Stimulated activated CD4-positive, alpha-beta T cell treated with anti-CD3 and anti-CD28 coated beads, Interleukin-15, amount 100 ng/mL, for 48 hours (primary cell): ENCODE measurements at regions not wholly inside any gene's neighbourhood (a gene's known extent, or its start where the extent isn't known, plus 50 kb on each side); places are given as distances from the start of the nearest gene placed in this dataset.

Source experiments
- DNase-seq, 2 donors: peaks; one replicate each; pipeline ENCODE4 v3.0.0-alpha.2; 2020; ENCODE audit warnings: low read depth in 2 of 2

DNA sequence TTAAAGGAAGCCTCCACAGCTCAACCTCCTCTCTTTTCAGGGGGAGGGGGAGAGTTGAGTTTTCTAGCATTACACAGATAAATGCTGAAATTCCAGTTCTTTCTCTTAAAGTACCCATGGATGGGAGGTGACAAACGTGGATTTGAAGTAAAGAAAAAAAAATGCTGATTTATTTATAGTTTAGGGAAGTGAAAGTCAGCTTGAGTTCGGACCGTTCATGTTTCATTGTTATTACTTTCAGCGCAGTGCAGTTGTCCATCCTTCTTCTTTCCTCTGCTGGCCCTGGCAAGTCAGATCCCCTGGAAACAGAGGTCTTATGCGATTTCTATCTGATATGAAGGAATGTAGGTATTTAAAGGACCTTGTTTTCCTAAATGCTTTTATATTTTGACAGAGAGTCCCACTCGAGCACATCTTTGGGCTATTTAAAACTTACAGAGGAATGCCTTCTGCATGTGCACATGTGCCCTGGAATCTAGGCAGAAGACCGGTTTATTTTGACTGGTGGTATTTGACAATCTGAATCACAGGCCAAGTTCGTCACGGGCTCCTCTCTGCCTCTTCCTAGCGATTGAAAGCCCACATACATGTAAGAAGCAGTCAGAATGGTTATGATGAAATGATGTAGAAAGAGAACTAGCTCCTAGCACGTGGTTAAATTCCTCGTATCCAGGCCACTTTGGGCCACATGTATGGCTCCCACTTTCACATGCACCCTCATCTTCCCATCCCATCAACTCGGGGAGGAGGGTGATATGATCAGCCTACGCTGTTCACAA, 385.2 kb upstream of the KLF4 start:
- DNase-seq = no peak

DNA sequence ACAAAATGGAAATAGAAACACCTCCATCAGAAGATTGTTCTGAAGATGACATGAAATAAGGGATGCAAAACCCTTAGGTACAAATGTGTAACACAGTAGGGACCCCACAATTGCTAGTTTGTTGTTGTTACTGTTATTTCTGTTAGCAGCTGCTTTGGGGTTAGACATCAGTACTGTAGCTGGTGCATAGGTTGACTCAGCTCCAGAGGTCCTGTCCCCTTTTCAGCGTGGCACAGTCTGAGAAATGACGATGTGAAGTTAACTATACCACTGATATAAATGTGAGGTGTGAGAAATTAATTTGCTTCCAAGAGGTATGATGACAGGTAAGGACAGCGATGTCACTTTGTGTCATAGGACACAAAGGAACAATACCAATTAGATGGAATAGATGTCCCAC, 384.6 kb upstream of the KLF4 start:
- no peak for DNase-seq

DNA sequence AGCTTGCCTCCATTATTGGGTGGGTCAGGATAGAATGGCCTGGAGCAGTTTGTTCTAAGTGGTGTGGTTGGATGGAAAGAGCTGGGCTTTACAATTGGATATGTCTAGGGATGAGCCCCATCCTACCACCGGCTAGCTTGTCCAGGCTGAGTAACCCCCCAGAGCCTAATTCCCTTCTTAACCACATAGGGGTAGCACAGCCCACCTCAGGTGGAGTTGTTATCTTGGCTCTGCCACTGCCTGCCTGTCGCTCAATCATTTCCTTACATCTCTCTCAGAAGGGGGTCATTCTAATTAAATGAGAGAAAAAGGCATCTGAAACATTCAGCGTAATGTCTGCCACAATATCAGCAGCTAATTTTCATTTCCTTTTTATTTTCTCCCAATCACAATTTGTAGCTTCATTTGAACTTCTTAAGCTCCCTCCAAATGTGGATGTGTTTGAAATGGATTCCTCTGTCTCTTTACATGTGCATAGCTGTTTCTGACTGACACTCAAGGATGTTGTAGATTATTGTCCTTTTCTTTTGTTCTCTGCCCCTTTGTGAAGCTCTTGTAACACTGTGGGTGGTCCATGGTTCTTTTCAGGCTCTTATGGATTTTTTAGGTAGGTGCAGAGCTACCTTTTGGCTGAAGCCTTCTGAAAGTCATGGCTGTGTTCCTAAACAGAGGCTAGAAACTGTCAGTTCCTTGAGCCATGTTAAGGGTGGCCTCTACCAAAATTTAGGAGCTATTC, 383.1 kb upstream of the KLF4 start:
- DNase-seq = no peak

DNA sequence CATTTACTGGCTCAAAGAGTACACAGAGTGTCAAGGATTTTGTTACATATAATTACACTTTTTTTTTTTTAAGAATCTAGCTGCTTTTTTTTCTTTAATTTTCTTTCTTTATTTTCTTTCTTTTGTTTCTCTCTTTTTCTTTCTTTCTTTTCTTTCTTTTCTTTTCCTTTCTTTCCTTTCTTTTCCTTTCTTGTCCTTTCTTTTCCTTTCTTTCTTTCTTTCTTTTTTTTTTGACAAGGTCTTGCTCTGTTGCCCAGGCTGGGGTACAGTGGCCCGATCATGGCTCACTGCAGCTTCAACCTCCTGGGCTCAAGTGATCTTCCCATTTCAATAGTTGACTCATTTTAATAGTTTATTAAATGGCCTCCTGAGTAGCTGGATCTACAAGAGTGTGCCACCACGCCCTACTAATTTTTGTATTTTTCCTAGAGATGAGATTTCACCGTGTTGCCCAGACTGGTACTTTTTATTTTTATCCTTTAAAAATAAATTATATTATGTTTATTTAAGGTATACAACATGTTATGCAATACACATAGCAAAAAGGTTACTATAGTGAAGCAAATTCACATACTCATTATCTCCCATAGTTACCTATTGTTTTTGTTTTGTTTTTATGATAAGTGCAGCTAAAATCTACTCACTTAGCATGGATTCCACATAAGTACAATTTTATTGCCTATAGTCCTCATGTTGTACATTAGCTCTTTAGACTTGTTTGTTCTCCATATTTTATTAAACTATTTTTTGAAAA, 381.5 kb upstream of the KLF4 start:
- no peak for DNase-seq

DNA sequence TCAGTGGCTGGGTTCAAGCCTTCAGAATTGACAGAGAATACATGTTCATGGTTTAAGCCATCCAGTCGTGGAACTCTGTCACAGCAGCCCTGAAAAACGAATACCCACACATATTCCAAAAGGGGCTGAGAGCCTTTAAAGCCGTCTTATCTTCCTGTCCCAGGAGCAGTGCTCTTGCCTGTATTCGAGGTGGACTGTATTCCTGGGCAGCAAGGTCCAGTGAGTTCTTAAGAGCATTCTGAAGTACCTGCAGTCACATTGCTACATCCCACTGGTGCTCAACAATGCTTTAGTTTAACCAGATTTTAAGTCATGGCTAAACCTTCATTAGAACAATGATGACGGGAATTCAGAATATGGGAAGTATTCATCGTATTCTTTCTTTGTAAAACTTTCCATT, 380.7 kb upstream of the KLF4 start:
- DNase-seq = no peak

DNA sequence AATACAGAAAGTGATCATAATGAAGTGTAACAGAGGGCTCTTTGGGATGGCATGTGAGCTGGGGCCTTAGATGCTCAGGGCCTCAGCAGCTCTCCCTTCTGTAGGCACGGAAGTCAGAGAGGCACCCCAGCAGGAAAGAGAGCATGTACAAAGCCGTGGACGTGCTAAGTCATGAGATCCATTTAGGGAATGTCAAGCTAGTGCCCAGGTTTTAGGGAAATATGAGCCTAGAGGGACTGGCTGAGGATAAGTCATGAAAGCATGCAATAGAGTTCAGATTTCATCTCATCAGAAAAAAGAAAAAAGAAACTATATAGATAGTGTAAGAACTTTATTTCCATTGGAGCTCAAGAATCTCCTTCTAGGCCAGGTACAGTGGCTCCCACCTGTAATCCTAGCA, 379.5 kb upstream of the KLF4 start:
- DNase-seq = no peak

DNA sequence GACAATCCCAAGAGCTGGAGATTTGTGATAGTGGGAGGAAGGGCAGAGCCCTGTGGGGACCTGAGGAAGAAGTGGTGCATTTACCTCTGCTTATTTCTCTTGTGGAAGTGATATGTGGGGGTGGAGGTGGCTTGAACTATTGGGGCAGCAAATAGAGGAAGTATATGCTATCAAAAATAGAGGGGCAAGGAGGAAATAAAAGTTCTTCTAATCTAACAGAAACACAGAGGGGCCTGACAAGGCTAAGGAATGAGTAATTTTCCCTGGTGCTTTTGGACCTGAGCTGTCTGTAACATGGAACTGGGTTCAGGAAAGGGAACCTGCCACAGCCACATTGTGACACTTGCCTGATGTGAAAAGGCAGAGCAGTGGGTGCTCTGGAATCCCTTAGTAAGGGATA, 378.6 kb upstream of the KLF4 start:
- no peak for DNase-seq

DNA sequence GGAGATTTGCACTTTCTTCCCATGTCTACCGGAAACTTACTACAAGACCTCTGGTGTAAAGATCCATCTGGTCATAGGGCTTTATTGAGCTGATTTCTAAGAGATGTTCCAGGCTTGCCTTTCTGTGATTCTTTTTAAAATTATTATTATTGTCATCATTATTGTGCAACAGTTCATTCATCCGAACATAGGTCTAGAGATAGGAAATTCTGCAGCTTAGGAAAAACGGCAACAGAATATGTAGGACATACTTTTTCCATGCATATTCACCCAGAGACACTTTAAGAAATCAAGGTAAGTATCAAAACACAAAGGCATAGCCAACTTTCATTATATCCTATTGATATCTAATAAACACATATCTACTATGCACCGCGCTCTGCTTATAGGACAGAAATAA, 378.2 kb upstream of the KLF4 start:
- no peak for DNase-seq

DNA sequence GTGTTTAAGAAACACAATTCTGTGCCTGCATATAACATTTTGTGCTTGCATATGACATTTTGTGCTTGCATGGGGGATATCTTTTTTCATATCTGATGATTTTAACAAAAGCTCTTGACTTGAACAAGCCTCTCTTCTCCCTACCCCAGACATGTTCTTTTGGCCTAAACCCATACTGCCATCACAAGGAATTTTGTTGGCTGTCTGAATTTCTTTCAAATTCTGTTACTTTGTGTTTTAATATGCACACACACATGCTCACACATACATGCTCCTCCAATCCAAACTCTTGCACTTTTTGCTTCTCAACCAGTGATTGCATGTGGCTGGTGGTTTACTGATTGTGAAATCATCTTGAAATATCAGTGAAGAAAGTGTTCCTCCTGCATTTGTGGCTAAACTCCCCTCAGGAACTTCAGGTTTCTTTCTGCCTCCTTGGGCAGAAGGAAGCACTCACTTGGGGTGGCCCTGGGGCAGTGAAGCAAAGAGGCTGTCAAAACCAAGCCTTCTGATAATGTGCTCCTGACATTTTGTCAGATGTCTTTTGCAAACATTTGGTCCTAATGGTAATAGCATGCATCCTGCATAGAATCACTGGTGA, 377.2 kb upstream of the KLF4 start:
- DNase-seq = no peak

DNA sequence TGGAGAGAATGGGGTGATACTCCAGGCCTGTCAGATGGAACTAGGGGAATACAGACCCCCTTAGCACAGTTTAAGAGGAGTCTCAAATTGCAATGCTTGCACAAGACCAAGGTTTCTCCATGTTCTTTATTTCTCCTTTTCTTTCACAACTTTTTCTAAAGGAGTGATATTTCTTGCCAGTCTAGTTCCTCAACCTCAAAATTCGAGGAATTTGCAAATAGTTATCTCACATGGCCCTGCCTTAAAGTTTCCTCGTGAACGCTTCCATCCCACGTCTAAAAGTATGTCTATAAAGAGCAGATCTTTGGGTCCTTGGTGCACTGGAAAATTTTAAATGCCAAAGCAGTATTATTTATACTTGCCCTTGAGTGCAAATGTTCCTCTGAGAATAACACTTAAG, 373.8 kb upstream of the KLF4 start:
- no peak for DNase-seq

DNA sequence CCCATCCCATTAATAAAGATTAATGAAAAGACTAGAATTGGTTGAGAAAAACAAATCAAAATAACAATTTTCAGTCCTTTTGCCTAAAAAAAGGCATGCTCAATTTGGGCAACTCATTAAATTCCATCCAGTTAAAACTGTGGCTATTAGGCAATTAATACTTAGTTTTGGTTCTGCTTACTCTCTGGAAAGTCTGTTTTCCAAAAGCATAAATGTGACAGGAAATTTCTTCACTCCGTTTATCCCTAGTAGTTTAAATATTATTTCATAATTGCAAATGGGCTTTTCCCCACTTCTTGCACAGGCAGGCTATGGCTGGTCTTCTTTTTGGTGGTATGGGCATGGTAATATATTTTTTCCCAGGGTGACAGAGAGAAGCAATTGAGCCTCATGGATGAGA, 373.3 kb upstream of the KLF4 start:
- DNase-seq = no peak

DNA sequence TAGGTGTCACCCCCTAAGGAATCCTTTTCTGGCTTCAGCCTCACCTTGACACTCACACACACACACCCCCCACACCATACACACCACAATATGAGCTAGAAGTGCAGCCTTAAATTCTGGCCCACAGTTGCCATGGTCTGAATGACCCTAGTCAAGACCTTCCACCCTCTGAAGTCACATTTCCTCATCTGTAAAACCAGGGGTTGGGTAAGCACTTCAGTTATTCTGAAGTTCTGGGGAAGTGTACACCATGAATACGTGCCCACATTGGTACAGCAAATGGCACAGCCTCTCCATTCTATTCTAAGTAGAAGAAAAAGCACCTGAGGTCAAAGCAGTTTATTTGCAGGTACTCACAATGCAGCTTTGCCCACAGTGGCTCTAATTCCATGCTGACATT, 372.8 kb upstream of the KLF4 start:
- DNase-seq = no peak

DNA sequence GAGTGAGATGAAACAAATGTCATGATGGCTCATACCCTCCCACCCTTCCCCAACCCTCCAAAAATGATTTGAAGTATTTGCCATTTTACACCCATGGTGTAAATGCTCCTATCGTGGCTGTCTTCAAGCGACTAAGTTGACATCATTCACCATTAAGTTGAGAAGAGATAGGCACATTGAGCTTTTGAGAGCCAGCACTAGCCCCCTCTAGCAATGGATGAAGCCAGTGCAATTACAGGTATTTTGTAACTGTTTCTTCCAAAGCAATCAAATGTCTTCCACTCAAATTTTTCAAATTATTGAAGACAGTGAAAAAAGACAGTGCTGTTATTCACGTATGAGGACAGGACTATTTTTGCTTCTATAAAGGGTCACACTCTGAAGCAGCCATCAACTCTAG, 371.5 kb upstream of the KLF4 start:
- no peak for DNase-seq

DNA sequence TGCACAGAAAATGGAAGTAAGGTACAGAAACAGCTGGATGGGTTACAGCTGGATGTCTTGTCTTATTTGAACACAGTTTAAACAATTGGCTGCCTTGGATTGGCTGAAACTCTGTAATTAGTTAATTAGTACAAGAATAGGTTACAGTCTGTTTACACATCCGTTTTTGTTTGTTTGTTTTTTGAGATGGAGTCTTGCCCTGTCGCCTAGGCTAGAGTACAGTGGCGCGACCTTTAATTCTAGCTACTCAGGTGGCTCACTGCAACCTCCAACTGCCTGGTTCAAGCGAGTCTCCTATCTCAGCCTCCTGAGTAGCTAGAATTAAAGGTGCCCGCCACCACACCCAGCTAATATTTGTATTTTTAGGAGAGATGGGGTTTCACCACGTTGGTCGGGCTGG, 368.7 kb upstream of the KLF4 start:
- no peak for DNase-seq

DNA sequence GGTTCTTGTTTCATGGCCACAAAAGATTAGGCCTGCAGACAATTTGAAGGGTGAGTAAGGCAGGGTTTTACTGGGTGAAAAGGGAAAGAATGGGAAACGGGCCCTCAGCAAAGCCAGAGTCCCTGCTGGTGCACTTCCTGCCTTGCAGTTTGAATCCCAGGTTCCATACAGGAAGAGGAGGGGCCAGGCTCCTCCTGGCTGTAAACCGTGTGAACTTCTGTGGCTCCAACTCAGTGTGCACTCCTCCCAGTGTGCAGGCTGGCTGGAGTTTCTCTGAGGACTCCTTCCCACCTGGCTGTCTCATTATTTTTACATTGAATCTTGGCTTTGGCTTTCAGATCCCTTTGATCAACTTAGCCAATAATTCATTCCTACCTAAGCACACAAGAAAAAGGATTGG, 367.1 kb upstream of the KLF4 start:
- DNase-seq = no peak

DNA sequence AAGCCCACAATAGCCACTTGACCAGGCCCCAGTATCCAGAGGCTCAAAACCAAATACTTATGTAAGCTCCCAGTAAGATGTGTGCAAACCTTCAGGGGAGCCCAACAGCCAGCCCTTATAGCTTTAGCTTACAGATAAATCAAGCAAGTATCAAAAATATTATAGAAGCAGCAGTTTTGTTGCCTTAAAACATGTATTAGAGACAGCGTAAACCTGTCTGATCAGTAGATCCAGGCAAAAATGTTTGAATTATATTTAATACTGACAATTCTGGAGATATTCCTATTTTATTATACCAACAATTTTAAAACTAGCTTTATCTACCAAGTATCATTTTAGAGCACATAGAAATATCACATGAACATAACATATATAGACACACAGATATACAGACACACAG, 365.6 kb upstream of the KLF4 start:
- DNase-seq = no peak

DNA sequence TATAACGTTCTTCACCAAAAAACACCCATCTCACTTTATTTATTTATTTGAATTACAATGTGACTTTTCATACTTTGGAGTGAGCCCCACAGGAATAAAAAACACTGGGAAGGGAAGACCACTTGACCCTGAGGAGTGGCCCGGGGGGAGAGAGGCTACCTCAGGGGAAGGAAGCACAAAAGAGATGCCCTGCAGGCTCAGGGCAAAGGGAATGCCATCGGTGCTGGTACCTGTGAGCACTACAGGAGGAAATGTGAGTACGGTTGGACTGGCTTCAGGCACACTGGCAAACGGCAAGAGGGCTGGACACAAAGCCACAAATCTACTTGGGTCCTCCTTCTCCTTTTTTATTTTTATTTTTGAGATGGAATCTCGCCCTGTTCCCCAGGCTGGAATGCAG, 363.9 kb upstream of the KLF4 start:
- DNase-seq = no peak

DNA sequence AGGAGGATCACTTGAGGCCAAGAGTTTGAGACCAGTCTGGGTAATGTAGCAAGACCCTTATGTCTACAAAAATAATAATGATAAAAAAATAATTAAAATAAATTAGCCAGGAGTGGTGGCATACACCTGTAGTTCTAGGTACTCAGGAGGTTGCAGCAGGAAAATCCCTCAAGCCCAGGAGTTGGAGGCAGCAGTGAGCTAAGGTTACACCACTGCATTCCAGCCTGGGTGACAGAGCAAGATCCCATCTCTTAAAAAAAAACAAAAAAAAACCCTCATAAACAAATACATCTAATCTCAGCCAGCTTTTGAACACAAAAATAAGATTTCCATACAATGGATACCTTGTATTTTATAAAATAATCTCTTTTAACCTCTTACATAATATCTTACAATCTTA, 363.3 kb upstream of the KLF4 start:
- DNase-seq = no peak

DNA sequence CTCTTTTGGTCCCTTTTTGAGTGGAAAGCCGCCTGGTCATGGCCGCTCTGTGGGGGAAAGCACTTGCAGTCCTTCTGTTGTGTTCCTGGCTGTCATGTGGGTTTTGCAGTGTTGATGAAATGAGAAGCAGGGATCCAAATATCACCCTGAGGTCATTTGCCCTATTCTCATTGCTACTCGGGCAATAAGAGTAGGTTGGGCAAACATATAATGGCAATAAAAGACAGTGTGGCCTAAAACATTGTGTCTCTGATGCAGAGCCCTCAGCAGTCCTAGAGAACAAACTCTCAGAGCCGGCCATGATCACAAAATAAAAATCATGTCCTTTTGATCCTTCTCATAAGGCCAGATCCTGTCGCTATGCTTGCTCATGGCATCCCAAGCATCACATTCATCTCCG, 361.1 kb upstream of the KLF4 start:
- no peak for DNase-seq

DNA sequence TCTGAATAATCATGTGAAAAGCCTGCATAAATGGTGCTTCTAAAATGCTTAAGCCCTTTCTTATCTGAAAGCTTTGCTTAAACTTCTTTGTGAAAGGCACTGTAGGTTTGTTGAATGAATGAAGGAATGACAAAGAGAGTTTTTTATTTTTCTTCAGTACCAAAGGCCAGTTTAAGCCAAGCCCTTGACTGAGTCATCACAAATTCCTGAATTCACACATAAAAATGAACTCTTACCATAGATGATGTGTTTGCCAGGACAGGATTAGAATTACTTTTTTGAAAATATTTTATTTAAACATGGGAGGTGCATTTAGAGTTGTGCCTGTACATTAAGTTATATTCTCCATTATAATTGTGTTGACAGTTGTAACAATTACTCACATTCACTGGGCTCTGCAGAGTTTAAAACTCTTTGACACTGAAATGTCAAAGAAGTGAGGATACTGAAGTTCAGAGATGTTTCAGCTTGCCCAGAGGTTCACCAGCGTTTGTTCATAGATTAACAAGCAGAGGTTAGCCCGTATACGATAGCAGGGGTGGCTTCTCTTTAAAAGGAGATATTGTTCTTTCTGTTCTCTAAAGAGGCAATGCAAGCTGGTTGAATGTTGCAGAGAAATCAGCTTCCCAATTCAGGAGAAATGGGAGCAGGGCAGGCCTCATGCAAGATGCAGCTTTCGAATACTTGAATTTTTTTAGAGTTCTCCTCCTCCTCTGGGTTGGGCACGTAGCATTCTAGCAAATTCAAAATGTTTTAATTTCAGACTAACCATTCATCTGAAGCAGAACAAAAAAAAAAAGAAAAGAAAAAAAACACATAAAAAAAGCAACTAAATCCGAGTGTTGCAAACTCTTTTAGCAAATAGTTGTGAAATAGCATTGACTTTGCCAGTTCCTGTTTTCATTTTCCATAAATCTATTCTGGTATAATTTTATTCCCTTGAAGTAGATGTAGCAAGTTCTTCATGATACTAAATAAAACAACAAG, 358.7 kb upstream of the KLF4 start:
- DNase-seq = no peak

DNA sequence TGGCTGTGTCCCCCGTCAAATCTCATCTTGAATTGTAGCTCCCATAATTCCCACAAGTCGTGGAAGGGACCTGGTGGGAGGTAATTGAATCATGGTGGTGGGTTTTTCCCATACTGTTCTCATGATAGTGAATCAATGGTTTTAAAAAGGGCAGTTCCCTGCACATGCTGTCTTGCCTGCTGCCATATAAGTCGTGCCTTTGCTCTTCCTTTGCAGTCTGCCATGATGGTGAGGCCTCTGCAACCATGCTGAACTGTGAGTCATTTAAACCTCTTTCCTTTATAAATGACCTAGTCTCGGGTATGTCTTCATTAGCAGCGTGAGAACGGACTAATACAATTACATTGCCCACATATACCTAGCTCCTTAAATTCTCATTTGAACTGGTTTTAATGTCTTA, 353.0 kb upstream of the KLF4 start:
- no peak for DNase-seq
